ENCODE measurements at regions not wholly inside any gene's neighbourhood (a gene's known extent, or its start where the extent isn't known, plus 50 kb on each side); places are given as distances from the start of the nearest gene placed in this dataset.

DNA sequence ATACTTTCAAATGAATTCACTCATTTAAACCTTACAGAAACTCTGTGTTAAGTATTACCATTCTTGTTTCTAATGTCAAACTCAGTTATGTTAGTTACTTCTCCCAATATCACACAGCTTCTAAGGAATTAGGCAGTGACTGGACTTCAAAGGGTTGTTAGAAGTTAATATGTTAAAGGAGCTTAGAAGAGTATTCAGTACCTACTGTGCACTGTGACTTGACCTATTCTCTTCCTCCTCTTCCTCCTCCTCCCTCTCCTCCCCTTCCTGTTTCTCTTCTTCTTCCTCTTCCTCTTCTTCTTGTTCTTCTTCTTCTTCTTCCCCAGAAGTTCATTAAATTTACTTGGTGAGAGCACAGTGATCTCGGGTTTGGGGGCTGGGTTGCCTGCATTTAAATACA lies 325.6 kb upstream of the SLC35B3 start:
- no peaks in the 10 kb centered on the region; the same call in 1 of the 2 replicates for H3K36me3 Mint-ChIP-seq (ENCODE audit: low read depth)
- H3K27me3 Mint-ChIP-seq (ENCODE audit: insufficient read depth) = no peaks in the 10 kb centered on the region
- H3K9me3 Mint-ChIP-seq = peaks cover 39% of the 10 kb centered on the region
- H3K27ac Mint-ChIP-seq = no peak overlapping the region
- TF ChIP-seq, protein P1, sequence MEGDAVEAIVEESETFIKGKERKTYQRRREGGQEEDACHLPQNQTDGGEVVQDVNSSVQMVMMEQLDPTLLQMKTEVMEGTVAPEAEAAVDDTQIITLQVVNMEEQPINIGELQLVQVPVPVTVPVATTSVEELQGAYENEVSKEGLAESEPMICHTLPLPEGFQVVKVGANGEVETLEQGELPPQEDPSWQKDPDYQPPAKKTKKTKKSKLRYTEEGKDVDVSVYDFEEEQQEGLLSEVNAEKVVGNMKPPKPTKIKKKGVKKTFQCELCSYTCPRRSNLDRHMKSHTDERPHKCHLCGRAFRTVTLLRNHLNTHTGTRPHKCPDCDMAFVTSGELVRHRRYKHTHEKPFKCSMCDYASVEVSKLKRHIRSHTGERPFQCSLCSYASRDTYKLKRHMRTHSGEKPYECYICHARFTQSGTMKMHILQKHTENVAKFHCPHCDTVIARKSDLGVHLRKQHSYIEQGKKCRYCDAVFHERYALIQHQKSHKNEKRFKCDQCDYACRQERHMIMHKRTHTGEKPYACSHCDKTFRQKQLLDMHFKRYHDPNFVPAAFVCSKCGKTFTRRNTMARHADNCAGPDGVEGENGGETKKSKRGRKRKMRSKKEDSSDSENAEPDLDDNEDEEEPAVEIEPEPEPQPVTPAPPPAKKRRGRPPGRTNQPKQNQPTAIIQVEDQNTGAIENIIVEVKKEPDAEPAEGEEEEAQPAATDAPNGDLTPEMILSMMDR (IDR thresholded peaks at IDR 0.05) = no peak
- H3K4me1 Mint-ChIP-seq (ENCODE audit: low read depth) = no peaks in the 10 kb centered on the region
- DNase-seq = no peak
- H3K4me3 Mint-ChIP-seq = no peak overlapping the region

DNA sequence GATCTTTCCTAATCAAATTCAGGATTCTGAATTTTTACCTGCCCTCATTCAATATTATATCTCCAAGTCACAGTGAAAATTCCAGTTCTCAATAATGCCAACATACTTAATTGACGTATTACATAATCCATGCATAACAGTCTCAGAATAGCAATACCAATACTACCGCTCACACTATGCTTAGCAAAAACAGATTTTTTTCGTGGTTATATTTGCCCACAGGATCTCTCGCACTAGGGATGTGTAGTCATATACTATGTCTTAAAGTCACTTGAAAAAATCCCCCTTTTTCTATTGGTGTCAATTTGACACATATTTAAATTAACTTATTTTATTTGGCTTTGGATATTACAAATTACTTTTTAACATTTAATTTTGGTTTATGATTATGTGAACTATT lies 323.1 kb upstream of the SLC35B3 start:
- Mint-ChIP-seq H3K4me1 (ENCODE audit: low read depth) (no peaks in the 10 kb centered on the region), H3K9me3 (peaks cover 53% of the 10 kb centered on the region), H3K27ac (no peak overlapping the region), H3K4me3 (no peak overlapping the region), H3K36me3 (ENCODE audit: low read depth) (no peaks in the 10 kb centered on the region; the same call in 1 of the 2 replicates), H3K27me3 (ENCODE audit: insufficient read depth) (no peaks in the 10 kb centered on the region)
- no peak for DNase-seq
- TF ChIP-seq, protein P1 (IDR thresholded peaks at IDR 0.05) = no peak

DNA sequence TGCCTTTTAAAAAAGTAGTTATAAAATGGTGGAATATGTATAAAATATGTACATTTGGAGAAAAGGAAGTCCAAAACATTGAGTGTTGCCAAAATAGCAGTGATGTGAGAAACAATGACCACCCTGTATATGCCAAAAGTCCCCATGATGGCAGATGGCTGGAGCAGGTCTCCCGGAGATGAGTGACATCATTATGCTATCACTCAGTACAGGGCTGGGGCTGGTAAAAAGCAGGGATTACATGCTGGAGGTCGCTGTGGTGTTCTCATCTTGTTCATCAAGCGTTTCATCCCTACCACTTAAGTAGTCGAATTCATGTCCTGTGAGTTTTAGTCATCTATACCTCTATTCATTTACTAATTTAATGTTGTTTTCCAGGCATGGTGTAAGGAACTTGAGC lies 315.3 kb upstream of the SLC35B3 start:
- H3K4me3 Mint-ChIP-seq = no peak overlapping the region
- H3K36me3 Mint-ChIP-seq (ENCODE audit: low read depth) = no peaks in the 10 kb centered on the region
- TF ChIP-seq, protein P1 (IDR thresholded peaks at IDR 0.05) = no peak
- H3K27me3 Mint-ChIP-seq (ENCODE audit: insufficient read depth) = no peaks in the 10 kb centered on the region
- H3K9me3 Mint-ChIP-seq = peaks cover 29% of the 10 kb centered on the region
- H3K4me1 Mint-ChIP-seq (ENCODE audit: low read depth) = no peaks in the 10 kb centered on the region
- H3K27ac Mint-ChIP-seq = no peak overlapping the region
- no peak for DNase-seq

DNA sequence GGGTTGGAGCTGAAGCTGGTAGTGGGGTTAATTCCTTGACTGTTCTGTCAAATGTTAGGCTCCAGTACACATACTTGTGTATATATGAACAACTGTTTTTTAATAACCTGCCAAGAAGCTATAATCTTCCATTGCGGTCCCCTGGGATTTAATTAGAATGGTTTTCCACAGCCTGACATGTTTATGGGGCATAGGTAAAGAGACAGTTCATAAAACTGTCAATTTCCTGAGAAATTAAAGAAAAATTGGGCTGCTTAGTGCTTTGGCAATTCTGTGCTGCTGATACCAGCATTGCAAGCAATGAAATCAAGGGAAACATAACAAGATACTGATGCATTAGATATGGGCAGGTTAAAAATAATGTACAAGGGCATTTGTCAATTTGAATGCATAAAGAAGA lies 314.1 kb upstream of the SLC35B3 start:
- TF ChIP-seq, protein P1 (IDR thresholded peaks at IDR 0.05) = no peak
- no peak for DNase-seq
- no peak overlapping the region for H3K27ac Mint-ChIP-seq
- H3K27me3 Mint-ChIP-seq (ENCODE audit: insufficient read depth) = no peaks in the 10 kb centered on the region
- H3K9me3 Mint-ChIP-seq = peaks cover 20% of the 10 kb centered on the region
- H3K4me3 Mint-ChIP-seq = no peak overlapping the region
- no peaks in the 10 kb centered on the region for H3K36me3 Mint-ChIP-seq (ENCODE audit: low read depth)
- H3K4me1 Mint-ChIP-seq (ENCODE audit: low read depth) = no peaks in the 10 kb centered on the region

DNA sequence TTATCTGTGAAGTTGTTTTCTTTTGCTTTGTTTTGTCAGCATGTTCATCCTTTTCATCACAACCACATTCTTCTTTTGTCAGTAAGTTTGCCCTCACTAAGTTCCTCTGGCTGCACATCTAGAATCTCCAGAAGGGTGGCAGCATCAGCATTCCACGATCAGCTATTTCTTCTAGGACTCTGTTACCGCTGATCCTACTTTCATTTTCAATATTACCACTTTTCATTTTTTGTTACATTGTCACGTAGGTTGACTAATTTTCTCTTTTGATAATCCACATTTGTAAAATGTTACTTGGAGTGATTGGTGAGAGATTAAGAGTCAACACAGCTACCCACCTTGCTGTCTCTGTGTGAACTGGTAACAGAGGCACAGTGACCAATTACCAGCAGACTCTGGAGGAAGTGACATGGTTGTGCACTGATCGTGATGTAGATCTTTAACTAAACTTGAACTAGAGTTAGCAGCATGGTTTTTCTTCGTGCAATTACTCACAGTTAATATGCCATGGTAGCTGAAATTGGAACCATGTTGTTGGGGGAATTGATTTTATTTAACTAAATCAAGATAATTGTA lies 307.9 kb upstream of the SLC35B3 start:
- no peak overlapping the region for H3K27ac Mint-ChIP-seq
- TF ChIP-seq, protein P1 (IDR thresholded peaks at IDR 0.05) = no peak
- DNase-seq = no peak
- no peaks in the 10 kb centered on the region for H3K27me3 Mint-ChIP-seq (ENCODE audit: insufficient read depth)
- H3K4me1 Mint-ChIP-seq (ENCODE audit: low read depth) = no peaks in the 10 kb centered on the region; the same call in 1 of the 2 replicates
- H3K9me3 Mint-ChIP-seq = peaks cover 36% of the 10 kb centered on the region
- H3K36me3 Mint-ChIP-seq (ENCODE audit: low read depth) = no peaks in the 10 kb centered on the region; the same call in 1 of the 2 replicates
- H3K4me3 Mint-ChIP-seq = peak overlapping the region; percentile 85

All from HFFc6 (cell line).